Tibial nerve (tissue), 4 donors: ENCODE measurements at regions not wholly inside any gene's neighbourhood (a gene's known extent, or its start where the extent isn't known, plus 50 kb on each side); places are given as distances from the start of the nearest gene placed in this dataset.
A peak's percentile ranks its signal among the peaks of the same experiment; 100 is the strongest.

Experiments
- DNase-seq, 2 donors: peaks; one replicate each; pipeline ENCODE4 v3.0.0-alpha.2; 2019; ENCODE audit warnings: low spot score in 2 of 2
- H3K27ac ChIP-seq, 4 donors: fragments of 200-600 bp; sonication (generic) in 3 of 4; one replicate each; pipeline ENCODE4 v1.5.1; 2017 to 2019; ENCODE audit warnings: mild to moderate bottlenecking in 1 of 4
- H3K27me3 ChIP-seq, 2 donors: fragments of 200-600 bp; sonication (generic) in 1 of 2; one replicate each; pipeline versions ENCODE4 v1.5.1 to v1.6.0; 2017 to 2019
- H3K36me3 ChIP-seq, 3 donors: fragments of 200-600 bp; sonication (generic); one replicate each; pipeline ENCODE4 v1.5.1; 2018 to 2019
- H3K4me1 ChIP-seq, 4 donors: fragments of 200-600 bp; sonication (generic) in 3 of 4; one replicate each; pipeline ENCODE4 v1.5.1; 2017 to 2019
- H3K4me3 ChIP-seq, 4 donors: fragments of 200-600 bp; sonication (generic) in 3 of 4; one replicate each; pipeline ENCODE4 v1.5.1; 2017 to 2019; ENCODE audit warnings: mild to moderate bottlenecking in 1 of 4, moderate library complexity in 1 of 4
- H3K9me3 ChIP-seq, 4 donors: fragments of 200-600 bp; sonication (generic) in 3 of 4; one replicate each; pipeline ENCODE4 v1.5.1; 2017 to 2019
- CTCF ChIP-seq, 5 experiments: fragments of 200-600 bp in 3 of 5; fragments of 450-650 bp in 2 of 5; sonication (generic) in 3 of 5; IDR thresholded peaks; one replicate each; pipeline ENCODE4 v1.5.1; 2016 to 2019; ENCODE audit warnings: antibody characterized with exemption in 5 of 5, mild to moderate bottlenecking in 3 of 5, moderate library complexity in 2 of 5
- EP300 ChIP-seq, 2 donors: sonication (generic); formaldehyde crosslinking; IDR thresholded peaks; one replicate each; pipeline ENCODE4 v1.6.1; 2017; ENCODE audit warnings: antibody characterized with exemption in 2 of 2, mild to moderate bottlenecking in 1 of 2
- POLR2A ChIP-seq, 2 donors: fragments of 450-650 bp; IDR thresholded peaks; one replicate each; pipeline ENCODE4 v1.6.1; 2017; ENCODE audit warnings: antibody characterized with exemption in 2 of 2, mild to moderate bottlenecking in 2 of 2, moderate library complexity in 2 of 2
- WGBS, 2 donors: methylation state at CpG; one replicate each; pipeline ENCODE4 v1.1.5; 2018; 5-methylcytosine and 5-hydroxymethylcytosine counted together

DNA sequence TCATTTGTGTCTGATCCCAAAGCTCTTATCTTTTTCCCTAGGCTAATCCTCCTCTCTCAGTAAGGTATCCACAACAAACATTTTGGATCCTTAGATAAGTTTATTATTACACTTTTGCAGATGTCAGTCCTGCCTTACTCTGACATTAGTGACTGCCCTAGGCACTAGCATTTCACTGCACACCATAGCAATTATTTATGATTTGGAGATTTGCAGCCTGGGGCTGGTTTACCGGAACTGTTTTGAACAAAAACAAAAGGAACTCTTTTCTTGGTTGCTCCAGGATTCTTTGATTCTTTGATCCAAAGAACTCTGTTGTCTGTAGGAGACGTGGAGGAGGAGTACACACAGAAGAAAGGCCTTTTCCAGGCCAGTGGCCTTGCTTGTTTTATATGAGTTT is 80.4 kb downstream of the EDNRB start:
- Histone ChIP-seq H3K36me3 (no peaks in the 10 kb centered on the region), H3K4me3 (no peak overlapping the region), H3K4me1 (peaks cover 0 to 11% (median 5%) of the 10 kb centered on the region in 4 donors), H3K27me3 (no peaks in the 10 kb centered on the region), H3K9me3 (no peaks in the 10 kb centered on the region), H3K27ac (no peak overlapping the region)
- TF ChIP-seq POLR2A (IDR thresholded peaks at IDR 0.05) (no peak), CTCF (IDR thresholded peaks at IDR 0.05) (no peak), EP300 (IDR thresholded peaks at IDR 0.05) (no peak)
- no peak for DNase-seq
- WGBS, 2 donors = 59% methylated on average over 2 of the region's 2 CpGs

DNA sequence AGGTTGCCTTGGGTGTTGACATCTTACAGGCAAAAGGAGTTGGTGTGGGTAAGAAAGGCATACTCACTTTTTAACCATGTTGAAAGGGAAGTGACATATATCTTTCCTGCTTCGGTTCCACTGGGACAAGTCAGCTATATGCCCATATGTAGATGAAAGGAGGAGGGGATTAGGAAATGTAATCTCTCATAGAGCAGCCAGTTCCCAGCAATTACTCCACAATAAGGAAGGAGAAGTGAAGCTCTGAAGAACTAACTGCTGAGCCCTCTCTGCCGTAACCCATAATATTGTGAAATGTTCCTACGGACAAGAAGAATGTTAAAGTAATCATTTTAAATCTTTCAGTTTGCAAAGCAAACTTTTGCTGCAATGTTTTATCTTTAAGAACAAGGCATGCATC is 82.2 kb downstream of the EDNRB start:
- Histone ChIP-seq H3K4me1 (peaks cover 0 to 28% (median 11%) of the 10 kb centered on the region in 4 donors), H3K27me3 (no peaks in the 10 kb centered on the region), H3K36me3 (no peaks in the 10 kb centered on the region), H3K9me3 (no peaks in the 10 kb centered on the region), H3K4me3 (no peak overlapping the region), H3K27ac (peak overlapping the region in 1 of 4 donors; percentile 22)
- no peak for TF ChIP-seq POLR2A (IDR thresholded peaks at IDR 0.05)
- peak; percentile 44 to 61 for TF ChIP-seq EP300 (IDR thresholded peaks at IDR 0.05)
- DNase-seq = no peak
- WGBS, 2 donors = 80 to 83% methylated on average over 3 of the region's 3 CpGs

GRCh38 chr13:77833331-77833863 is 85.2 kb downstream of the EDNRB start:
- DNase-seq = peak in 1 of 2 donors; percentile 64
- Histone ChIP-seq H3K27ac (peak overlapping the region in 2 of 4 donors; percentile 70 to 83), H3K27me3 (no peaks in the 10 kb centered on the region), H3K36me3 (no peaks in the 10 kb centered on the region), H3K4me1 (peaks cover 0 to 36% (median 11%) of the 10 kb centered on the region in 4 donors), H3K4me3 (no peak overlapping the region), H3K9me3 (no peaks in the 10 kb centered on the region)
- WGBS, 2 donors = 18 to 20% methylated on average over 2 of the region's 2 CpGs
- TF ChIP-seq EP300 (IDR thresholded peaks at IDR 0.05) (peak; percentile 19 to 86), CTCF (IDR thresholded peaks at IDR 0.05) (no peak)

GRCh38 chr13:77832339-77833100 is 86.1 kb downstream of the EDNRB start:
- no peaks in the 10 kb centered on the region for H3K27me3 ChIP-seq
- no peak for DNase-seq
- H3K4me3 ChIP-seq = no peak overlapping the region
- peak overlapping the region in 2 of 4 donors; percentile 70 to 83 for H3K27ac ChIP-seq
- H3K36me3 ChIP-seq = no peaks in the 10 kb centered on the region
- peaks cover 0 to 37% (median 11%) of the 10 kb centered on the region in 4 donors for H3K4me1 ChIP-seq
- no peaks in the 10 kb centered on the region for H3K9me3 ChIP-seq
- TF ChIP-seq POLR2A (IDR thresholded peaks at IDR 0.05) = no peak
- peak in 1 of 2 donors; percentile 13 for TF ChIP-seq EP300 (IDR thresholded peaks at IDR 0.05)
- 42 to 49% methylated on average over 2 of the region's 2 CpGs for WGBS, 2 donors

DNA sequence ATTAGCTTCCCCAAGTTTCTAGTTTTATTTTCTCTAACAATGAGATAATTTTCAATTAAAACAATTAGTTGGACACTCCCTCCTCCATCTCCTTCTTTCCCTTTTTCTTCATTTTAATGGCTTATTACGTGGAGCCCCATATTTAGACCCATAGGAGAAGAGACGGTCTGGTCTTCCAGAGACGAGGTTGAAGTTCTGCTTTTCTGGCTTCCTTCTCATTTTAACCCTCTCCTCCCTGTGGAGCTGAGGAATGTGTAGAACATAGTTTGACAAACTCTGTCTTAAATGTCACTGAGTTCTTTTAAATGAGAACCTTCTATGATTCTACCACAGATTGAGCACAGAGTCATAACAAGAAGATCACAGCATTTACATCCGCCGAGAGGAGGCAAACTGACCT is 86.8 kb downstream of the EDNRB start:
- WGBS, 2 donors = 51 to 63% methylated on average over 5 of the region's 5 CpGs
- H3K4me3 ChIP-seq = no peak overlapping the region
- no peaks in the 10 kb centered on the region for H3K27me3 ChIP-seq
- H3K36me3 ChIP-seq = no peaks in the 10 kb centered on the region
- no peak for DNase-seq
- no peaks in the 10 kb centered on the region for H3K9me3 ChIP-seq
- H3K27ac ChIP-seq = peak overlapping the region in 2 of 4 donors; percentile 70 to 83
- TF ChIP-seq POLR2A (IDR thresholded peaks at IDR 0.05) (no peak), CTCF (IDR thresholded peaks at IDR 0.05) (no peak), EP300 (IDR thresholded peaks at IDR 0.05) (no peak)
- peaks cover 0 to 43% (median 11%) of the 10 kb centered on the region in 4 donors for H3K4me1 ChIP-seq

- no peaks in the 10 kb centered on the region for H3K9me3 ChIP-seq
- H3K4me1 ChIP-seq = peaks cover 0 to 55% (median 11%) of the 10 kb centered on the region in 4 donors
- no peak overlapping the region for H3K4me3 ChIP-seq
- no peak overlapping the region for H3K27ac ChIP-seq
- no peaks in the 10 kb centered on the region for H3K27me3 ChIP-seq
- H3K36me3 ChIP-seq = no peaks in the 10 kb centered on the region
- no peak for TF ChIP-seq CTCF (IDR thresholded peaks at IDR 0.05)
- TF ChIP-seq POLR2A (IDR thresholded peaks at IDR 0.05) = no peak
- TF ChIP-seq EP300 (IDR thresholded peaks at IDR 0.05) = no peak
- DNase-seq = no peak
Measured at GRCh38 chr13:77829963-77830362, 88.7 kb downstream of the EDNRB start.
